Uterus (tissue), 2 donors: ENCODE measurements at regions not wholly inside any gene's neighbourhood (a gene's known extent, or its start where the extent isn't known, plus 50 kb on each side); places are given as distances from the start of the nearest gene placed in this dataset.

Experiments
- CTCF ChIP-seq, 4 experiments: fragments of 200-600 bp in 2 of 4; fragments of 450-650 bp in 2 of 4; sonication (generic) in 2 of 4; IDR thresholded peaks; one replicate each; pipeline ENCODE4 v1.5.1; 2016 to 2019; ENCODE audit warnings: antibody characterized with exemption in 4 of 4, mild to moderate bottlenecking in 2 of 4, moderate library complexity in 1 of 4
- POLR2A ChIP-seq, 2 donors: fragments of 450-650 bp; IDR thresholded peaks; one replicate each; pipeline ENCODE4 v1.6.1; 2016; ENCODE audit warnings: antibody characterized with exemption in 2 of 2, mild to moderate bottlenecking in 1 of 2, moderate library complexity in 1 of 2

- TF ChIP-seq CTCF (IDR thresholded peaks at IDR 0.05): no peak
- no peak for TF ChIP-seq POLR2A (IDR thresholded peaks at IDR 0.05)
Measured at GRCh38 chr10:28993056-28993455, 295.8 kb upstream of the LYZL1 start.
